Activated naive CD8-positive, alpha-beta T cell (primary cell): ENCODE measurements at regions not wholly inside any gene's neighbourhood (a gene's known extent, or its start where the extent isn't known, plus 50 kb on each side); places are given as distances from the start of the nearest gene placed in this dataset.
"Not testable (repeated sequence)": the region's sequence is repeated elsewhere in the genome, so short reads cannot be mapped to it uniquely, and the experiment has no call there.

ENCODE experiments used
- H3K27ac Mint-ChIP-seq: one replicate; pipeline ENCODE4 v1.8.0; 2021; ENCODE audit warnings: mixed read lengths
- H3K27me3 Mint-ChIP-seq: one replicate; pipeline ENCODE4 v1.8.0; 2021; ENCODE audit warnings: mixed read lengths
- H3K36me3 Mint-ChIP-seq: one replicate; pipeline ENCODE4 v1.8.0; 2021; ENCODE audit warnings: mixed read lengths
- H3K4me1 Mint-ChIP-seq: one replicate; pipeline ENCODE4 v1.8.0; 2021; ENCODE audit warnings: low read depth, mixed read lengths
- H3K4me3 Mint-ChIP-seq: one replicate; pipeline ENCODE4 v1.8.0; 2021; ENCODE audit warnings: mild to moderate bottlenecking, mixed read lengths
- H3K9me3 Mint-ChIP-seq: one replicate; pipeline ENCODE4 v1.8.0; 2021; ENCODE audit warnings: low read depth, mixed read lengths

- peaks cover 26% of the 10 kb centered on the region for H3K9me3 Mint-ChIP-seq
- no peak overlapping the region for H3K4me3 Mint-ChIP-seq
- H3K27me3 Mint-ChIP-seq, result no peaks in the 10 kb centered on the region
- no peaks in the 10 kb centered on the region for H3K4me1 Mint-ChIP-seq
- no peak overlapping the region for H3K27ac Mint-ChIP-seq
- H3K36me3 Mint-ChIP-seq, result no peaks in the 10 kb centered on the region
Measured at GRCh38 chr12:87202189-87202588, 827.0 kb downstream of the C12orf50 start.

- H3K9me3 Mint-ChIP-seq, result peaks cover 20% of the 10 kb centered on the region
- H3K27me3 Mint-ChIP-seq, result no peaks in the 10 kb centered on the region
- no peak overlapping the region for H3K27ac Mint-ChIP-seq
- H3K4me1 Mint-ChIP-seq, result no peaks in the 10 kb centered on the region
- no peaks in the 10 kb centered on the region for H3K36me3 Mint-ChIP-seq
- no peak overlapping the region for H3K4me3 Mint-ChIP-seq
Measured at GRCh38 chr12:87201598-87201997, 827.6 kb downstream of the C12orf50 start.

GRCh38 chr12:87200289-87200979 is 828.8 kb downstream of the C12orf50 start:
- Mint-ChIP-seq H3K36me3 (no peaks in the 10 kb centered on the region), H3K9me3 (peaks cover 19% of the 10 kb centered on the region), H3K27ac (no peak overlapping the region), H3K27me3 (no peaks in the 10 kb centered on the region), H3K4me1 (no peaks in the 10 kb centered on the region), H3K4me3 (no peak overlapping the region)

GRCh38 chr12:87198181-87198580 is 831.0 kb downstream of the C12orf50 start:
- Mint-ChIP-seq H3K9me3 (peaks cover 6% of the 10 kb centered on the region), H3K27me3 (no peaks in the 10 kb centered on the region), H3K36me3 (no peaks in the 10 kb centered on the region), H3K4me3 (no peak overlapping the region), H3K4me1 (no peaks in the 10 kb centered on the region), H3K27ac (no peak overlapping the region)

GRCh38 chr12:87196321-87196720 is 832.9 kb downstream of the C12orf50 start:
- Mint-ChIP-seq H3K27ac (no peak overlapping the region), H3K4me3 (no peak overlapping the region), H3K36me3 (no peaks in the 10 kb centered on the region), H3K4me1 (no peaks in the 10 kb centered on the region), H3K27me3 (no peaks in the 10 kb centered on the region), H3K9me3 (peaks cover 6% of the 10 kb centered on the region)

GRCh38 chr12:87194389-87194788 is 834.8 kb downstream of the C12orf50 start:
- not testable (repeated sequence) for H3K27ac Mint-ChIP-seq, H3K4me3 Mint-ChIP-seq, H3K36me3 Mint-ChIP-seq, H3K9me3 Mint-ChIP-seq, H3K27me3 Mint-ChIP-seq, H3K4me1 Mint-ChIP-seq

- no peak overlapping the region for H3K27ac Mint-ChIP-seq
- peaks cover 3% of the 10 kb centered on the region for H3K9me3 Mint-ChIP-seq
- H3K27me3 Mint-ChIP-seq, result no peaks in the 10 kb centered on the region
- H3K4me1 Mint-ChIP-seq, result no peaks in the 10 kb centered on the region
- H3K36me3 Mint-ChIP-seq, result no peaks in the 10 kb centered on the region
- H3K4me3 Mint-ChIP-seq, result no peak overlapping the region
Measured at GRCh38 chr12:87185367-87185766, 843.8 kb downstream of the C12orf50 start.

- H3K27ac Mint-ChIP-seq, result no peak overlapping the region
Measured at GRCh38 chr12:87182696-87183233, 846.4 kb downstream of the C12orf50 start.

GRCh38 chr12:87171356-87171755 is 857.8 kb downstream of the C12orf50 start:
- Mint-ChIP-seq H3K4me3 (no peak overlapping the region), H3K9me3 (peaks cover 11% of the 10 kb centered on the region), H3K27me3 (no peaks in the 10 kb centered on the region), H3K27ac (no peak overlapping the region), H3K4me1 (no peaks in the 10 kb centered on the region), H3K36me3 (no peaks in the 10 kb centered on the region)

More at GRCh38 chr12:87182696-87183233, 846.4 kb downstream of the C12orf50 start:
- Mint-ChIP-seq H3K36me3 (no peaks in the 10 kb centered on the region), H3K9me3 (peaks cover 3% of the 10 kb centered on the region), H3K4me3 (no peak overlapping the region), H3K4me1 (no peaks in the 10 kb centered on the region), H3K27me3 (no peaks in the 10 kb centered on the region)

GRCh38 chr12:87169010-87169409 is 860.2 kb downstream of the C12orf50 start:
- Mint-ChIP-seq H3K27ac (no peak overlapping the region), H3K36me3 (no peaks in the 10 kb centered on the region), H3K9me3 (peaks cover 14% of the 10 kb centered on the region), H3K4me3 (no peak overlapping the region), H3K4me1 (no peaks in the 10 kb centered on the region), H3K27me3 (no peaks in the 10 kb centered on the region)

- Mint-ChIP-seq H3K27me3 (no peaks in the 10 kb centered on the region), H3K27ac (no peak overlapping the region), H3K4me1 (no peaks in the 10 kb centered on the region), H3K36me3 (no peaks in the 10 kb centered on the region), H3K4me3 (no peak overlapping the region), H3K9me3 (peaks cover 12% of the 10 kb centered on the region)
Measured at GRCh38 chr12:87165733-87166375, 863.3 kb downstream of the C12orf50 start.

- no peaks in the 10 kb centered on the region for H3K4me1 Mint-ChIP-seq
- H3K9me3 Mint-ChIP-seq, result peaks cover 7% of the 10 kb centered on the region
- H3K27ac Mint-ChIP-seq, result no peak overlapping the region
- no peaks in the 10 kb centered on the region for H3K36me3 Mint-ChIP-seq
- no peaks in the 10 kb centered on the region for H3K27me3 Mint-ChIP-seq
- no peak overlapping the region for H3K4me3 Mint-ChIP-seq
Measured at GRCh38 chr12:87163122-87163521, 866.1 kb downstream of the C12orf50 start.

- Mint-ChIP-seq H3K27me3 (no peaks in the 10 kb centered on the region), H3K9me3 (no peaks in the 10 kb centered on the region), H3K27ac (no peak overlapping the region), H3K36me3 (no peaks in the 10 kb centered on the region), H3K4me1 (no peaks in the 10 kb centered on the region), H3K4me3 (no peak overlapping the region)
Measured at GRCh38 chr12:87160848-87161601, 868.2 kb downstream of the C12orf50 start.

- Mint-ChIP-seq H3K4me1 (no peaks in the 10 kb centered on the region), H3K9me3 (no peaks in the 10 kb centered on the region), H3K27ac (no peak overlapping the region), H3K4me3 (no peak overlapping the region), H3K27me3 (no peaks in the 10 kb centered on the region), H3K36me3 (no peaks in the 10 kb centered on the region)
Measured at GRCh38 chr12:87157791-87158190, 871.4 kb downstream of the C12orf50 start.

- Mint-ChIP-seq H3K27ac (no peak overlapping the region), H3K36me3 (no peaks in the 10 kb centered on the region), H3K4me3 (no peak overlapping the region), H3K4me1 (no peaks in the 10 kb centered on the region), H3K9me3 (peaks cover under 1% of the 10 kb centered on the region), H3K27me3 (no peaks in the 10 kb centered on the region)
Measured at GRCh38 chr12:87155621-87156020, 873.6 kb downstream of the C12orf50 start.
